DOHH2 (cell line): ENCODE measurements at regions not wholly inside any gene's neighbourhood (a gene's known extent, or its start where the extent isn't known, plus 50 kb on each side); places are given as distances from the start of the nearest gene placed in this dataset.

Experiments used
- EZH2phosphoT487 ChIP-seq: fragments of 200-600 bp; sonication (generic); IDR thresholded peaks from 2 replicates; pipeline ENCODE4 v1.6.1; 2017; ENCODE audit warnings: borderline replicate concordance, mild to moderate bottlenecking, antibody characterized with exemption, low read length, moderate library complexity, mixed read lengths
- TF ChIP-seq, protein P1 (sequence below): fragments of 200-600 bp; sonication (generic); IDR thresholded peaks from one replicate; pipeline ENCODE4 v1.5.1; 2014; ENCODE audit warnings: antibody characterized with exemption, mild to moderate bottlenecking, low read depth, low read length; ENCODE audit not compliant: poor library complexity, severe bottlenecking

DNA sequence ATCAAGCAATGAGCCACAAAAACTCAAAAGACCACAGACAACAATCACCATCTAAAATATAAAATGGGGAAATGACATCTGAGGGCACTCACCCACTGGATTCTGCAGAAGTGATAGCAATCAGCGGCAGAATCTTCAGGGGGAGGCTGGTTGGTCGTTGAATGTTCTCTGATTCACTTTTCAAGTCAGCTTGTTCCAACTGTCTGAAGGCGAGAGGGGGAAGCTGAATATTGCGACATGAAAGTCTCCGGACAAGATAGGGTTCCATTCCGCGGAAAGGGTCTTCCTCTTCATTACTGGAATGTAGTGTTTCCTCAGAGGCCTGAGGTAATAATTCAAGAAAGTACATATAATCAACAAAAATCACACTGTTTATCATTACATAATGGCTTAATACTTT, 94.9 kb upstream of the PDE4D start:
- TF ChIP-seq, protein P1, sequence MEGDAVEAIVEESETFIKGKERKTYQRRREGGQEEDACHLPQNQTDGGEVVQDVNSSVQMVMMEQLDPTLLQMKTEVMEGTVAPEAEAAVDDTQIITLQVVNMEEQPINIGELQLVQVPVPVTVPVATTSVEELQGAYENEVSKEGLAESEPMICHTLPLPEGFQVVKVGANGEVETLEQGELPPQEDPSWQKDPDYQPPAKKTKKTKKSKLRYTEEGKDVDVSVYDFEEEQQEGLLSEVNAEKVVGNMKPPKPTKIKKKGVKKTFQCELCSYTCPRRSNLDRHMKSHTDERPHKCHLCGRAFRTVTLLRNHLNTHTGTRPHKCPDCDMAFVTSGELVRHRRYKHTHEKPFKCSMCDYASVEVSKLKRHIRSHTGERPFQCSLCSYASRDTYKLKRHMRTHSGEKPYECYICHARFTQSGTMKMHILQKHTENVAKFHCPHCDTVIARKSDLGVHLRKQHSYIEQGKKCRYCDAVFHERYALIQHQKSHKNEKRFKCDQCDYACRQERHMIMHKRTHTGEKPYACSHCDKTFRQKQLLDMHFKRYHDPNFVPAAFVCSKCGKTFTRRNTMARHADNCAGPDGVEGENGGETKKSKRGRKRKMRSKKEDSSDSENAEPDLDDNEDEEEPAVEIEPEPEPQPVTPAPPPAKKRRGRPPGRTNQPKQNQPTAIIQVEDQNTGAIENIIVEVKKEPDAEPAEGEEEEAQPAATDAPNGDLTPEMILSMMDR = no peak
- no peak for TF ChIP-seq EZH2phosphoT487
